Ecto neural progenitor cell (in vitro differentiated cells): ENCODE measurements at regions not wholly inside any gene's neighbourhood (a gene's known extent, or its start where the extent isn't known, plus 50 kb on each side); places are given as distances from the start of the nearest gene placed in this dataset.

ENCODE experiments used
- DNase-seq: peaks from one replicate; pipeline ENCODE4 v3.0.0-alpha.2; 2018; ENCODE audit warnings: low spot score

DNA sequence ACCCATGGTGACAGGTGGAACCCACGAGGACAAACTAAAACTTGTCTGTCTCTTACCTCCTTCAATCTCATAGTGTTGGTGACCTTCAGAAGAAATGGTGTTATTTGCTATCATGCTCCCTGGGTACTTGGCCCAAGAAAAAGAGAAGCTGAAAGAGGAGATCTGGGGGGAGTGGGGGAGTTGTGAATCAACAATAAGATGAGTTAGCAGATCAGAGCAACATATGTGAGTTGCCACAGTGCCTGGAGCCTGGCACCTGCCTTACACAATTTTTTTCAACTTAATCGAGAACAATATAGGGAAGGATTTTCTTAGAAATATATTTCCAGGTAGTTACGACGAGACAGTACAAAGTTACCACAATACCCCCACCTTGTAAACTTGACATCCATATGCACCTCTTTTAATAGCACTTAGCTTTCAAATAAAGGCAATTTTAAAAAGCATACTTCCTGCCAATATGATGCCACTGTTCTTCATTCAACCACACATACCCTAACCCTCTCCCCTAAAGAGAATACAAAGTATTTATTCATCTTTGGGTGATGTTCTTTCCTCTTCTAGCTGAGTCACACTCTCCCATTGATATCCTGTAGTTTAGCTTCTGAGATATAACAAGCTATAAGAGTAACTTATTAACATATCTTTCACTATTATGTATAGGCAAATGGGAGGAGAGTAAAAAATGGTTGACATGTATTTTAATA is 424.1 kb upstream of the OR4E1 start:
- no peak for DNase-seq

DNA sequence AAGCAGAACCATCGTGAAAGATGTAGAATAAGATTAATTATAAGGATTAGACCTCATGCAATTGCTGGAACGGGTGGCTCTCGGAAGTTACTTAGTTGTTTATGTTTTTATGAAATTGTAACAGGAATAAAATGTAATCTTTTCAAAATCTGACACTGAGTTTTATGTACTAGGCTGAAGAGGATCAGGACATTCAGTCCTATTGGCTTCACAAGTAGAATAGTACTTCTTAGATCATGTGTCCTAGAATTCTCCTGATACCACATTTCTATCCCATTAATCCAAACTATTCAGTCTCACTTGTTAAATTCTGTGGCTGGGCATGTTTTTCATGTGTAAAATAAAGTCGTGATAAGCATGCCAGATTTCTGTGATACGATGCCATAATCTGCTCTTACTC is 423.5 kb upstream of the OR4E1 start:
- no peak for DNase-seq

DNA sequence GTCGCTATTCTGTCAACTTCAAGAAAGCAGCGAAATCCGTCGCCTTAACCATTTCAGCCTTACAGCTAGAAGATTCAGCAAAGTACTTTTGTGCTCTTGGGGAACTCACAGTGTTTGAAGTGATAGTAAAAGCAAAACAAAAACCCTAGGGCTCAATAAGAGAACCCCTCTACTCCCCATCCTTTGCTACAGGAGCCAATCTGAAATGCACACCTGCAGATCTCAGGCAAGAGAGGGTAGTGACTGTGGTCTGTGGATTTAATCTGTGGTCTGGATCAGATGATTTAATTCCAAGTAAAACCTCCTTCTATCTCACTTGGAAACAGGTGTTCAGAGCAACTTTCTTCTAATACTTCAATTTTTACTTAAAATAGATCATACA is 422.9 kb upstream of the OR4E1 start:
- DNase-seq, result no peak

DNA sequence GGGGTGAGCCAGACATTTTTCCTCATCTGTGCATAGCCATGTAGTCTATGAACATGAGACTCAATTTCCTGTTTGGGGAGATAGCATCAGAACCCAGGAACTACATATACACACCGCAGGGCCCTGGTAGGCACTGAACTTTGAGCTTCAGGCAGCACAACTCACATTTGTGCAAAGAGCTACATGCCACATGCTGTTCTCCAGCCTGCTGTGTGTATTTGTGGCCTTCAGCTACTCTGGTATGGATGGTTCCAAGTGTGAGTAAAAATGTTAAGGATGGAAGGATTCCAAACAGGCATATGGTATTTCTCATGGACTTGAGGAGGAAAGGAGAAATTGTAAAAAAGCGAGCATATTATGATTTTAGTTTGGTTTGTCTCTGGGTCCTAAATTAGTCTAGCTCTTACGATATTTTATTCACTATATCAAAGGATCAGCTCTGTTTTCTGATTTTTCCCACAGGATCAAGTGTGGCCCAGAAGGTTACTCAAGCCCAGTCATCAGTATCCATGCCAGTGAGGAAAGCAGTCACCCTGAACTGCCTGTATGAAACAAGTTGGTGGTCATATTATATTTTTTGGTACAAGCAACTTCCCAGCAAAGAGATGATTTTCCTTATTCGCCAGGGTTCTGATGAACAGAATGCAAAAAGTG is 422.4 kb upstream of the OR4E1 start:
- no peak for DNase-seq

DNA sequence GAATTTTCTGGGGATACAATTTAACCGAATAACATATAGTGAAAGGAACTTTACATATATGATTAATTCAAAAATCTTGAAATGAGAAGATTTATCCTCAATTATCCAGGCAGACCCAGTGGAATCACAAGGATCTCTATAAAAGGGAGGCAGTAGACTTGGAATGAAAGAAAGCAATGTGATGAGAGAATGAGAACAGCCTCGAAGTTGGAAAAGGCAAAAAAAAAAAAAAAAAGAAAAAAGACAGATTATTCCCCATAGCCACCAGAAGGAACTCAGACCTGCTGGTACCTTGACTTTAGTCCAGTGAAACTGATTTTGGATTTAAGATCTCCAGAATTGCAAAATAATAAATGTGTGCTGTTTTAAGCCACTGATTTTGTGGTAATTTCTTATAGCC is 416.3 kb upstream of the OR4E1 start:
- DNase-seq, result no peak

DNA sequence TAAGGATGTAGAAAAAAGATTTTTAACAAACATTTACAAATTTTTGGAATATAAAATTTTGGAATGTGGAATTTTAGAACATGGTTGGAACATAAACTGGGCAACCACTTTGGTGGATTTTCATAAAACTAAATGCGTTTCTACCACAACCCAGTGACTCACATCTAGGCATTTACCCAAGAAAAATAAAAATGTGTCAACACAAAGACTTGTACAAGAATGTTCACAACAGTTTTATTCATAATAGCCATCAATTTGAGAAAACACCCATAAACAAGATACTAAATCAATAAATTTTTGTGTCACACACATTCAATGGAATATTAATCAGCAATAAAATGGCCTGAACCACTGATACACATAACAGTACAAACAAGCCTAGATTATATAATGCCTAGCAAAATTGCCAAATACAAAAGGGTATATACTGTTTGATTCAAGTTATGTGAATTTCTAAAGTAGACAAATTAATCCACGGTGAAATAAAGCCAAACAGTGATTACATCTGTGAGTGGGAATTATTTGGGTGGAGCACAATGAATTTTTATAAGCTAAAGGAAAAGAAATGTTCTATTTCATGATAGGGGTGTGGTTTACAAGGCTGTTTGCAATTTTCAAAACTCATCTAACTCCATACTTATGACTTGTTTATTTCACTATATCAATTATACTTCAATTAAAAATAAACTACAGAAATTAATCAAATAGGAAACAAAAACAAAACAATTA is 415.2 kb upstream of the OR4E1 start:
- DNase-seq, result no peak

DNA sequence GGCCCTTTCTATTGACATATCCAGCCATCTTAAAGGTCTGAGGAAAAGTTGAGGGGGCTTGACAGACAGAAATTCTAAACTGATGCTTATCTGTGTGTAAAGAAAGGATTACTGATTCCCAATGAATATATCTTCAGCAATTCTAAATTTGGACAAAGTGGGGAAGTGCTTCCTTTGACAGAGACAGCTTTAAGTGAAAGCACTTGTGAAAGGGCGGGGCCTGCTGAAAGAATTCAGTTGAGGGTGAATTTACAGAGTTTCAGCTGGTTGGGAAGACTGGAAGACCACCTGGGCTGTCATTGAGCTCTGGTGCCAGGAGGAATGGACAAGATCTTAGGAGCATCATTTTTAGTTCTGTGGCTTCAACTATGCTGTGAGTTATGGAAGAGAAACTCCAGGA is 412.5 kb upstream of the OR4E1 start:
- DNase-seq, result no peak

DNA sequence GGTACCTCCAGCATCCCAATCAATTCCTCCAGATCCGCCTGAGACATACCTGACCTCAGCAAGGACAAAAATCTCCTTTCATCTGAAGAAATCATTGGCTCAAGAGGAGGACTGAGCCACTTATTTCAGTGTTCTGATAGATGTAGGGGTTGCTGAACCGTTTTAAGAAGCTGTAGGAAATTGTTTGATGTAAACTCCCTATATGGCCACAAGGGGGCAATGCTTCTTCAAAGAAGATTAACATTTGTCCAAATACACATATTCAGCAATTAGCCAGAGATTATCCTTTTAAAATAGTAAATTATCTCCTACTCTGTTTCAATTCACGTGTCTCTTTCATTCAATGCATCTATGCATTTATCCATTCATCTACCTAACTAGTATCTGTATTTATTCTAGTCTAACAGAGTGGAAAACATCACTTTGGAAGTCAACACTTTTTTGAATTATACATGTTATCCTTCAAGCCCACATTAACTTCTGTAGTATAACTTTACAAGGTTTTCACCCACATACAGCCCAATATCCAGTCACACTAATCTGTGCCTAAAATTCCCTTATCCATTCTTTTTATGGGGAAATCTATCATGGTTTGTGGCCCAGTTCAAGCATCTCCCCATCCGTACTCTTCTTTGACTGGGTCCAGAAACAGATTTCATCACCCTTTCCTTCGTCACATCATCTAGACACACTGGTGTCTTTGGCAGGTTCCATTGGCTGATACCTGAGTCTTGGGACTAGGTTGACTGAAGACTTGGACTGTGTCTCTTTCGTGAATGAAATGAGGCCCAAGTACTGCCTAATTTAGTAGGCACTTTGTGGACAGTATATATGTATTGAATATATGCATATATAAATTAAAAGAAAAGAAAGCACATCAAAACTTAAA is 411.0 kb upstream of the OR4E1 start:
- no peak for DNase-seq

DNA sequence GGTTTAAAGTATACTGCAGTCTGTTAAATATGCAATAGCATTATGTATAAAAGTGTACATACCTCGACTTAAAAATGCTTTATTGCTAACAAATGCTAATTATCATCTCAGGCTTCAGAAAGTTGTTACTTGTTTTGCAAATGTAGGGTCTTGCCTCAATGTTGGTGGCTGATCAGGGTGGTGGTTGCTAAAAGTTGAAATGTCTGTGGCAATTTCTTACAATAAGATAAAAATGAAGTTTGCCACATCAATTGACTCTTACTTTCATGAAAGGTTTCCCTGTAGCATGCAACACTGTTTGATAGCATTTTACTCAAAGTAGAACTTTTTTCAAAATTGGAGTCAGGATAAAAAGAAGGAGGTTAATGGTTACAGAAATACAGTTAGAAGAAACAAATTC is 407.7 kb upstream of the OR4E1 start:
- DNase-seq, result no peak

DNA sequence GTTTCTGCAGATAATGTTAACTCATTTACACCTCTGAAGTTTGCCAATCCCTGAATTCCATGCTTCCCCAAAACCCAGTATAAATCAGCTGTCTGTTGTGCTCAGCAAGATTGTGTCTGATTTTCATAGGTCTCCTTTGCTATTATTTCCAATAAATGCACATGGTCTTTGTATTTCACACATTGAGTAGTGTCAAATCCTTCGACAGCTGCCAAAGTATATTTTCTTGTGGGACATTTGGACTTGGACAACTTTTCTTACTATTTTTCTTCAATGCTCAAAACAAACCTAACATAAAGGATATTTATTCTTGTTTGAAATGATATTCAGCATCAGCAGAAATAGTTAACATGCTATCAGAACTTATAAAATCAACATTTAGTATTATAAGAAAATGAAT is 406.1 kb upstream of the OR4E1 start:
- DNase-seq, result no peak

DNA sequence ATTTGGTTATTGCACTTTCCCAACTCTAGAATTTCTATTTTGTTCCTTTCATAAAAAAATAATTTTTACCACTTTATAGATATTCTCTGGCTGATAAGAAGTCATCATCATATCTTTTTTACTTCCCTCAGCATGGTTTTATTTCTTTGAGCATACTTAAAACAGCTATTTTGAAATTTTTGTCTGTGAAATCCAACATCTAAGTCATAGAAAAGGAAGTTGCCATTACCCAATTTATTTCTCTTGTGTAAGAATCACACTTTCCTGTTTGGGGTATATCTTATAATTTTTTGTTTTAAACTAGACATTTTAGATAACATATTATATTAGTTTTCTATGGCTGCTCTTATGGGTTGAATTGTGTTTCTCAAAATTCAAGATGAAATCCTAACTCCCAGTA is 400.2 kb upstream of the OR4E1 start:
- DNase-seq, result no peak

DNA sequence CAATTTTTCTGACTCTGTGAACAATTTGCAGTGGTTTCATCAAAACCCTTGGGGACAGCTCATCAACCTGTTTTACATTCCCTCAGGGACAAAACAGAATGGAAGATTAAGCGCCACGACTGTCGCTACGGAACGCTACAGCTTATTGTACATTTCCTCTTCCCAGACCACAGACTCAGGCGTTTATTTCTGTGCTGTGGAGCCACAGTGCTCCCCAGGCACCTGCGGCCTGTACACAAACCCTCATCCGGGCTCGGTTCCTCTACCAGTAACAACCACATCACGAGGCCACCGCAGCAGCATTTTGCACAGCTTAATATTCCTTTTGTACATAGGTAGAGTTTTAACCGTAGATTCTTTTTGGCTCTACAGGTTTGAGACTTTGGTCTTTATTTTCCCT is 397.4 kb upstream of the OR4E1 start:
- DNase-seq, result no peak

DNA sequence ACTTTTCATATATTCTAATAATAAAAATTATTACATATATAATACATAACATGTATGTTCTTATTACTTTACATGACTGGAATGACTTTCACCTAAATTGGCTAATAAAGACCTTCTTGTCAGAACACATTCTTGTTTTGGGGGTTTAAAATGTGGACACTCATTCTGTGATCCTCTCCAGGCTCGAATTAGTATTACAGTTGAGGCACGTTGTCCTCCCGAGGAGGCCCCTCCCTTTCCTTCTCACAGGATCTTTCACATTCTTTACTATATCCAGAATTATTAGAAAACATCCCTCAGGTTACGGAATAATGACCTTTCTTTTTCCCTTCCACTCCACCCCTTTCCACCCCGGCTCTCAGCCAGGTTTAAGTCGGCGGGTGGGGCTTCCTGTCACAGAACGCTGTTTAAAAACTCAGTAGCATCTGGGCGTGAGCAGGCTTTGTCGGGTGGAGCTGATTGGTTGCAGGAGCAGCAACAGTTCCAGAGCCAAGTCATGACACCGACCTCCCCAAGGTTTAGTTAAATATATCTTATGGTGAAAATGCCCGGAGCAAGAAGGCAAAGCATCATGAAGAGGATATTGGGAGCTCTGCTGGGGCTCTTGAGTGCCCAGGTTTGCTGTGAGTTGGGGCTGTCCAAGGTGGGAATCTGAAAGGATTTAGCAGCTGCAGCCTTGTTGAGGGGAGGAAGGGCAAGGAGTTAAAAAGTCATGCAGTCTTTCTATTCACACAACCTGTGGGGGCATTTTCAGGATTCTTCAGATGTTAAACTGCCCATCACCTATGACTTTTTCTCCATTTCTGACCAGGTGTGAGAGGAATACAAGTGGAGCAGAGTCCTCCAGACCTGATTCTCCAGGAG is 396.7 kb upstream of the OR4E1 start:
- DNase-seq, result peak; percentile 58

DNA sequence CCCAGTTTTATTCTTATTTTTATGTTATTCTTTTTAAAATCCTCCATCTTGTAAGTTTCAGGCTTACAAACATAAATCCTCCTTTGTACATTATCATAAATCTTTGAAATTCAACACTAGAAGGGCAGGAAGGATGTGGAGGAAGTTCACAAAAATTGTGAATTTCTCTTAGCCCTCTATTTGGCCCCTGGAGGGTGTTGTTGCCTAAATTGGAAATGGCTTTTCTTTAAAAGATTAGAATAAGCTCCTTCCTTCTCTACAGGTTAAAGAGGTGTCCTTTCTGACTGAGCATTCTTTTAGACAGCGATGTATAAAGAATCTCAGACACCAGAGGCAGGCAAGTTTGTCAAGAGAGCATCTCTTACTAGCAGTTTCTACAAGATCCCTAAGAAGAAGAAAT is 391.7 kb upstream of the OR4E1 start:
- no peak for DNase-seq

DNA sequence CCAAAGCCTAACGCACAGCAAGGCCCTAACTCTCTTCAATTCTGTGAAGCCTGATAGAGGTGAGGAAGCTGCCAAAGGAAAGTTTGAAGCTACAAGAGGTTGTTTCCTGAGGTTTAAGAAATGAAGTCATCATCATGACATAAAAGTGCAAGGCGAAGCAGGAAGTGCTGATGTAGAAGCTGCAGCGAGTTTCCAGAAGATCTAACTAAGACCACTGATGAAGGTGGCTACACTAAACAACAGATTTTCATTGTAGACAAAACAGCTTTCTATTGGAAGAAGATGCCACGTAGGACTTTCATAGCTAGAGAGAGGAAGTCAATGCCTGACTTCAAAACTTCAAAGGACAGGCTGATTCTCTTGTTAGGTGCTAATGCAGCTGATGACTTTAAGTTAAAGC is 385.6 kb upstream of the OR4E1 start:
- DNase-seq, result no peak

DNA sequence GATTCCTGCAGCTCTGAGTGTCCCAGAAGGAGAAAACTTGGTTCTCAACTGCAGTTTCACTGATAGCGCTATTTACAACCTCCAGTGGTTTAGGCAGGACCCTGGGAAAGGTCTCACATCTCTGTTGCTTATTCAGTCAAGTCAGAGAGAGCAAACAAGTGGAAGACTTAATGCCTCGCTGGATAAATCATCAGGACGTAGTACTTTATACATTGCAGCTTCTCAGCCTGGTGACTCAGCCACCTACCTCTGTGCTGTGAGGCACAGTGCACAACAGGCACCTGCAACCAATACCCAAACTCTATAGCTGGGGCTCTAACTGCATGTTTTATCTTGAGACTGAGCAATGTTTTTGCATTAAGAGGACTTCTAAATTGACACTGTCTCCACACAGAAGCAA is 379.2 kb upstream of the OR4E1 start:
- DNase-seq, result no peak

DNA sequence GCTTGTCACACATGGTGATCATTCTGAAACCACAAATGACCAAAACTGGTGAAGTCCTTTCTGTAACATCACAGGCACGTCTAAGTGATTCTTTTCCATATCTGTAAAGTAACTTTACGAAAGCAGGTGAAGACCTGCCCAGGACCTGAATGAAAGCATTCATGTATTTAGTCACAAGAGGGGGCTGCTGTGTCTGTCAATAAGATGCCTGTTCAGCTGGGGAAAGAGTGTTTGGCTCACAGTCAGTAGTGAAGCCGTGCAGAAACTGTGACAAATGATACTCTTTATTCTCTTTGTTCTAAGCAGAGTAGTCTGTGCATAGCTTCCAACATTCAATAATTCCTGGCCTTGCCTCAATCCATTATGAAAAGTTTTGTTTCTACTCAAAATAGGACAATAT is 373.5 kb upstream of the OR4E1 start:
- DNase-seq, result peak; percentile 47

DNA sequence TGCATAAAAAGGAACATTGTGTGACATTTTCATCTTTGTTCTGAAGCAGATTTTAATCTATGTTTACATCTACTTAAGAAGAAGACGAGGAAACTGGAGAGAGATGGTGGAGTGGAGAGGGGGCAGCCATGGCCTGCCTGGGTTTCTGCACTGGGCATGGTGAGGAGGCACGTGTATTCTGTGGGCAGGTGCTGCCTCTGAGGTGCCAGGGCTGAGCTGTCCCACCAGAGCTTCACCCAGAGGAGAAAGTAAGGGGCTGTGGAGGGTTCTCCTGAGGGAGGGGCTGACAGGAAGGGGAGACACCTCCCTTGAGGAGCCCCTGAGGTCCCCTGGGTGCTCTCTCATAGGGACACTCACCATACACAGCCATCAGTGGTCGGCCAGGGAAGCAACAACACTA is 372.4 kb upstream of the OR4E1 start:
- no peak for DNase-seq

DNA sequence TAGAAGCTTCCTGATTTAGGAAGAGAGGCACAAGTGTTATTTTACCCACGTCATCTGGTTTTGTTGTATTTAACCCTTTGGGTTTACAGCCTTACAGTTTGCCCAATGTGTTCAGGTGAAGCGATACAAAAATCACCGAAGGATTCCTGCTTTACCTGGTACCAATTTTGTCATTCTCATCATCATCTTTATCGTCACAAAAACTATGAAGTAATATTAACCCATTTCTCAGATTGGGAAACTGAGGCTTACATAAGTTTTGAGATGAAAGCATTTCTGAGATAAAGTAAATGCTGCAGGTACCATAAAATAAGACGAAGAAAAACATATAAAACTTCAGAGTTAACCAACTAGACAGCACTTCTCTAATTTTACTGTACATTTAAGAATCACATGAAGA is 370.6 kb upstream of the OR4E1 start:
- DNase-seq, result no peak

DNA sequence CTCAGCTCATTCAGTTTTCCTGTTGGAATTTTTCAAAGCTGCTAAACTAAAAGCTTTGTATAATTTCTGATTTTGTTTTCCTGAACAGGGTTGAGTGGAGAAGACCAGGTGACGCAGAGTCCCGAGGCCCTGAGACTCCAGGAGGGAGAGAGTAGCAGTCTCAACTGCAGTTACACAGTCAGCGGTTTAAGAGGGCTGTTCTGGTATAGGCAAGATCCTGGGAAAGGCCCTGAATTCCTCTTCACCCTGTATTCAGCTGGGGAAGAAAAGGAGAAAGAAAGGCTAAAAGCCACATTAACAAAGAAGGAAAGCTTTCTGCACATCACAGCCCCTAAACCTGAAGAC is 367.1 kb upstream of the OR4E1 start:
- no peak for DNase-seq

DNA sequence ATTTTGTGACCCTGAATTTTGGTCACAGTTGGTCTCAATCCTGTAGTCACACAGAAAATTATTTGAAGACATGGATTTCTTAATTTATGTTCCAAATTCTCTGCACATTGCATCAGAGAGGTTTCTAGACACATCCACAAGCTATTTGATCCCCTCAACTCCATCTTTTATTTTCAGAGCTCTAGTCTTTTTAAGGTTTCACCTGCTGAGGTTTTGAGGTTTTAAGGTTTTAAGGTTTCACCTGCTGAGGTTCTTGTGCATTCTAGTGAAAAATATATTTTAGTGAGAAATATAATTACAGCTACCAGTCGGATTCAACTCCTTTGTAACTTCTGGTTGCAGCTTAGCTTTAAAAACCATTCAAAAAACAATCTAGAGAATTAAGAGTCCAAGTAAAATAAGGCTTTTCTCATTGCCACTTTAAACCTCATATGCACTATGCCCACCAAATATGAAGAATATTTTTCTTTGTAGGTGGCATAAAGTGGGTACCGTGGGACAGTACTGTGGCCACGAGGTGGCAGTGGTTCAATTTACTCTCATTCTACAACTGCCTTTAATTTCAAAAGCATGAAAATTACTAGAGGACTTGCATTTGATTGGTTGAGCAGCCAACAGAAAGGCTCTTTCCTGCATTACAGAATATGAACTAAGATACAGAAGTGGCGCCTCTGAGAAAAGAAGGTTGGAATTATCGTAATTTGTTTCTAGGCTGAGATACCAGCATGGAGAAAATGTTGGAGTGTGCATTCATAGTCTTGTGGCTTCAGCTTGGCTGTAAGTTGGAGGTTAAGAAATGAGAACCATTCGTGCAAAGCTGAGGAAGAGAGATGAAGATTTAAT is 366.5 kb upstream of the OR4E1 start:
- DNase-seq, result no peak
